Body of pancreas (tissue), 4 donors: ENCODE measurements at regions not wholly inside any gene's neighbourhood (a gene's known extent, or its start where the extent isn't known, plus 50 kb on each side); places are given as distances from the start of the nearest gene placed in this dataset.

Experiments
- CTCF ChIP-seq, 7 experiments: fragments of 450-650 bp in 4 of 7; fragments of 200-600 bp in 3 of 7; sonication (generic) in 3 of 7; IDR thresholded peaks; one replicate each; pipeline ENCODE4 v1.5.1; 2016 to 2019; ENCODE audit warnings: antibody characterized with exemption in 7 of 7
- POLR2A ChIP-seq, 3 donors: fragments of 450-650 bp; IDR thresholded peaks; one replicate each; pipeline ENCODE4 v1.6.1; 2016; ENCODE audit warnings: antibody characterized with exemption in 3 of 3, mild to moderate bottlenecking in 2 of 3

GRCh38 chr1:103467100-103467499, 58.4 kb upstream of the RNPC3 start:
- TF ChIP-seq CTCF (IDR thresholded peaks at IDR 0.05) (no peak), POLR2A (IDR thresholded peaks at IDR 0.05) (no peak)
